ENCODE measurements at regions not wholly inside any gene's neighbourhood (a gene's known extent, or its start where the extent isn't known, plus 50 kb on each side); places are given as distances from the start of the nearest gene placed in this dataset.

DNA sequence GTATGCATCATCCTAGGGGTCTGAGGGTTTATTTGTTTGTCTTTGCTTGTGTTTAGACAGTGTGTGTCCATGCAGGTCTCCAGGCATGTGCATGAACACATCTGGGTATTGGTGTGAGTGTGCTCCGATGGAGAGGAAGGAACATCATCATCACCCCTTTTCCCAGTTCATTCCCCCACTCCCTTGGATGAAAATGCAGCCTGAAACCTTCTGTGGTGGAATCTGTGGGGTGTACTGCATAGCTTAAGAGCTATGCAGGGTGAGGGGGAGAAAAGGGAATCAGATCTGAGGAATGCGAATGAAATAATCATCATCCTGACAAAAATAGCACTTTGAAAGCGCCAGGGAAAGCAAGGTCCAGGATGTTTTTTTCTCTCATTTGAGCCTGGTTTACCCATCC lies 520.1 kb downstream of the NTRK3 start:
- TF ChIP-seq POLR2AphosphoS5 (IDR thresholded peaks at IDR 0.05; ENCODE audit: low read depth) (no peak), GABPA (IDR thresholded peaks at IDR 0.05; ENCODE audit: low read depth) (no peak), SPI1 (IDR thresholded peaks at IDR 0.05; ENCODE audit: borderline replicate concordance, low read depth) (no peak)
- TF ChIP-seq, protein P1, sequence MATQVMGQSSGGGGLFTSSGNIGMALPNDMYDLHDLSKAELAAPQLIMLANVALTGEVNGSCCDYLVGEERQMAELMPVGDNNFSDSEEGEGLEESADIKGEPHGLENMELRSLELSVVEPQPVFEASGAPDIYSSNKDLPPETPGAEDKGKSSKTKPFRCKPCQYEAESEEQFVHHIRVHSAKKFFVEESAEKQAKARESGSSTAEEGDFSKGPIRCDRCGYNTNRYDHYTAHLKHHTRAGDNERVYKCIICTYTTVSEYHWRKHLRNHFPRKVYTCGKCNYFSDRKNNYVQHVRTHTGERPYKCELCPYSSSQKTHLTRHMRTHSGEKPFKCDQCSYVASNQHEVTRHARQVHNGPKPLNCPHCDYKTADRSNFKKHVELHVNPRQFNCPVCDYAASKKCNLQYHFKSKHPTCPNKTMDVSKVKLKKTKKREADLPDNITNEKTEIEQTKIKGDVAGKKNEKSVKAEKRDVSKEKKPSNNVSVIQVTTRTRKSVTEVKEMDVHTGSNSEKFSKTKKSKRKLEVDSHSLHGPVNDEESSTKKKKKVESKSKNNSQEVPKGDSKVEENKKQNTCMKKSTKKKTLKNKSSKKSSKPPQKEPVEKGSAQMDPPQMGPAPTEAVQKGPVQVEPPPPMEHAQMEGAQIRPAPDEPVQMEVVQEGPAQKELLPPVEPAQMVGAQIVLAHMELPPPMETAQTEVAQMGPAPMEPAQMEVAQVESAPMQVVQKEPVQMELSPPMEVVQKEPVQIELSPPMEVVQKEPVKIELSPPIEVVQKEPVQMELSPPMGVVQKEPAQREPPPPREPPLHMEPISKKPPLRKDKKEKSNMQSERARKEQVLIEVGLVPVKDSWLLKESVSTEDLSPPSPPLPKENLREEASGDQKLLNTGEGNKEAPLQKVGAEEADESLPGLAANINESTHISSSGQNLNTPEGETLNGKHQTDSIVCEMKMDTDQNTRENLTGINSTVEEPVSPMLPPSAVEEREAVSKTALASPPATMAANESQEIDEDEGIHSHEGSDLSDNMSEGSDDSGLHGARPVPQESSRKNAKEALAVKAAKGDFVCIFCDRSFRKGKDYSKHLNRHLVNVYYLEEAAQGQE (IDR thresholded peaks at IDR 0.05; ENCODE audit: insufficient replicate concordance, low read depth) = no peak
- TF ChIP-seq, protein P2, sequence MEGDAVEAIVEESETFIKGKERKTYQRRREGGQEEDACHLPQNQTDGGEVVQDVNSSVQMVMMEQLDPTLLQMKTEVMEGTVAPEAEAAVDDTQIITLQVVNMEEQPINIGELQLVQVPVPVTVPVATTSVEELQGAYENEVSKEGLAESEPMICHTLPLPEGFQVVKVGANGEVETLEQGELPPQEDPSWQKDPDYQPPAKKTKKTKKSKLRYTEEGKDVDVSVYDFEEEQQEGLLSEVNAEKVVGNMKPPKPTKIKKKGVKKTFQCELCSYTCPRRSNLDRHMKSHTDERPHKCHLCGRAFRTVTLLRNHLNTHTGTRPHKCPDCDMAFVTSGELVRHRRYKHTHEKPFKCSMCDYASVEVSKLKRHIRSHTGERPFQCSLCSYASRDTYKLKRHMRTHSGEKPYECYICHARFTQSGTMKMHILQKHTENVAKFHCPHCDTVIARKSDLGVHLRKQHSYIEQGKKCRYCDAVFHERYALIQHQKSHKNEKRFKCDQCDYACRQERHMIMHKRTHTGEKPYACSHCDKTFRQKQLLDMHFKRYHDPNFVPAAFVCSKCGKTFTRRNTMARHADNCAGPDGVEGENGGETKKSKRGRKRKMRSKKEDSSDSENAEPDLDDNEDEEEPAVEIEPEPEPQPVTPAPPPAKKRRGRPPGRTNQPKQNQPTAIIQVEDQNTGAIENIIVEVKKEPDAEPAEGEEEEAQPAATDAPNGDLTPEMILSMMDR (IDR thresholded peaks at IDR 0.05; ENCODE audit: insufficient read depth, low read length) = no peak
- DNase-seq (ENCODE audit: low read depth in 1 of 2, low spot score in 1 of 2) = no peak
- H3K27me3 ChIP-seq (ENCODE audit: insufficient read depth, poor library complexity, severe bottlenecking) = no peaks in the 10 kb centered on the region
- H3K4me3 ChIP-seq (replicated peaks; ENCODE audit: insufficient read depth, low read length) = no peak overlapping the region
- no peak overlapping the region for H3K27ac ChIP-seq (replicated peaks)

DNA sequence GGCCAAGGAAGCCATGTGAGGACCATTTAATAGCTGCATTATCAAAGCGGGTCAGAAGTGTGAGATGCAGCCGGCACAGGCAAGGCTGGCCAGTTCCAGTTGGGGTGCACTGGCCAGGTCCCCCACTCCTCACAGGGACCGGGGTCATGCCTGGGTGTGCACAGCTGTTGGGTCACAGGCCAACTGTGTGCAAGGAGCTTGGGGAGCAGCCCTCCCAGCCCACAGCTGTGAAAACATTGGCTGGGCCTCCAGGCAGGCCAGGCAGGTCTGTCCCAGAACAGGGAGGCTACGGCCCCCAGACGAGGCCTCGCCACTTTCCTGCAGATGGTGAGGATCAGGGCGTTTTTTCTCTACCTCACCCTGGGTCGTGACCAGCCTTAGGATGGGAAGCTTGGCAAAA lies 521.0 kb downstream of the NTRK3 start:
- Histone ChIP-seq H3K27ac (replicated peaks) (no peak overlapping the region), H3K4me3 (replicated peaks; ENCODE audit: insufficient read depth, low read length) (no peak overlapping the region), H3K27me3 (ENCODE audit: insufficient read depth, poor library complexity, severe bottlenecking) (no peaks in the 10 kb centered on the region)
- TF ChIP-seq, protein P1 (IDR thresholded peaks at IDR 0.05; ENCODE audit: insufficient replicate concordance, low read depth) = no peak
- TF ChIP-seq GABPA (IDR thresholded peaks at IDR 0.05; ENCODE audit: low read depth) (no peak), POLR2AphosphoS5 (IDR thresholded peaks at IDR 0.05; ENCODE audit: low read depth) (no peak), SPI1 (IDR thresholded peaks at IDR 0.05; ENCODE audit: borderline replicate concordance, low read depth) (no peak)
- TF ChIP-seq, protein P2 (IDR thresholded peaks at IDR 0.05; ENCODE audit: insufficient read depth, low read length) = no peak
- no peak for DNase-seq (ENCODE audit: low read depth in 1 of 2, low spot score in 1 of 2)

DNA sequence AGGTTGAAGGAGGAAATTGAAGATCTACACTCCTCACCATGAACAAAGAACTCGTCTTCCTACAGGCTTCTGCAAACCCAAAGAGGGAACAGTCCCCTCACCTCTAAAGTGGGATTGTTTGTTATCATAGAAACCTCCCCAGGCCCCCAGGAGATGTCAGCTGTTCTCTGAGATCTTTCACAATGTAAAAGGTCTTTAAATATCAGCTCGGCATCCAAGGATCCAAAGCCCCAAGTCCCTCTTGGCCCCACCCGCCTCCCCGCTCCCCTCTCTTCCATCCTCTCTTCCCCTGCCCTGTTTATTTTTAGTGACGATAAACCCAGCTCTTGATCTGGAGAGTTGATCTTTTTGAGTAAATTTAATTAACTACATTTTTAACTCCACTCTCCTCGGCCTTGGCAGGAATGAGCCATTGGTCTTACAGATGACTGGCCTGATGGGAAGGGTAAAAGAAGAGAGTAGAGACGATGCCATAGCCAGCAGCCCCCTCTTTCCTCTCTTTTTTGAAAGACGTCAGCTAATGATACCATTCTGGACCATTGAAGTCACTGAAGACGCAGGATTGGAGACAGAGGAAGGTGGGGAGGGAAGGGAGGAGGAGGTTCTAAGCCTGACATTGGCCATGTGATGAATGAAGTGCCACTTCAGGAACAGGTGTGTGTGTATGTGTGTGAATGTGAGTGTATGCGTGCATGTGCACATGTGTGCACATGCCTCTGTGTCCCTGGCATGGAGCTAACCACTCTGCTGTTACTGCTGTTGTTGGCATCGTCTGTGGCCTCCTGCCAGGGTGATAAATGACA lies 521.8 kb downstream of the NTRK3 start:
- no peak overlapping the region for H3K4me3 ChIP-seq (replicated peaks; ENCODE audit: insufficient read depth, low read length)
- H3K27me3 ChIP-seq (ENCODE audit: insufficient read depth, poor library complexity, severe bottlenecking) = no peaks in the 10 kb centered on the region
- TF ChIP-seq SPI1 (IDR thresholded peaks at IDR 0.05; ENCODE audit: borderline replicate concordance, low read depth) = no peak
- no peak for DNase-seq (ENCODE audit: low read depth in 1 of 2, low spot score in 1 of 2)
- no peak overlapping the region for H3K27ac ChIP-seq (replicated peaks)

DNA sequence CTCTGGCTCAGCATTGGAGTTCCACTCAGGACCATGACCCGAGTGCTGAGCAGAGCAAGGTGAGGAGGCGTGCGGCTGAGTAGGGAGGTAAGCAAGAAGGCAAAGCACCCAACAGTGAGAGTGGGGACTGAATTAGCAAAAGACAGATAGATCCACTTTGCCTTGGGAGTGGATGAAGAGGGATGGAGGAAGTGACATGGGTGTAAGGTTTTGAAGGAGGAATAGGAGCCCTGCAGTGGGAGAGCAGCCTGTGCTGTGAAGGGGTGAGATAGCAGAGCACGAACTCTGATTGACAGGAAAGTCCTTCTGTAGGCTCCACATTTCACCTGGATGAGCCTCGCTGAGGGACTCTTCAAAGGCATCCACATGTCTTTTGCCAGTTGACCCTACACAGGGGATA lies 522.6 kb downstream of the NTRK3 start:
- DNase-seq (ENCODE audit: low read depth in 1 of 2, low spot score in 1 of 2) = no peak

More for the DNA sequence above, 522.6 kb downstream of the NTRK3 start:
- H3K27me3 ChIP-seq (ENCODE audit: insufficient read depth, poor library complexity, severe bottlenecking) = no peaks in the 10 kb centered on the region
- H3K4me3 ChIP-seq (replicated peaks; ENCODE audit: insufficient read depth, low read length) = no peak overlapping the region
- no peak overlapping the region for H3K27ac ChIP-seq (replicated peaks)
- TF ChIP-seq, protein P1 (IDR thresholded peaks at IDR 0.05; ENCODE audit: insufficient replicate concordance, low read depth) = no peak
- TF ChIP-seq GABPA (IDR thresholded peaks at IDR 0.05; ENCODE audit: low read depth) (no peak), SPI1 (IDR thresholded peaks at IDR 0.05; ENCODE audit: borderline replicate concordance, low read depth) (no peak), POLR2AphosphoS5 (IDR thresholded peaks at IDR 0.05; ENCODE audit: low read depth) (no peak)
- TF ChIP-seq, protein P2 (IDR thresholded peaks at IDR 0.05; ENCODE audit: insufficient read depth, low read length) = no peak

All from HL-60 (cell line).